ENCODE measurements at regions not wholly inside any gene's neighbourhood (a gene's known extent, or its start where the extent isn't known, plus 50 kb on each side); places are given as distances from the start of the nearest gene placed in this dataset.
"Not testable (repeated sequence)": the region's sequence is repeated elsewhere in the genome, so short reads cannot be mapped to it uniquely, and the experiment has no call there.

GRCh38 chr2:145799595-145800108, 1279.7 kb upstream of the ZEB2 start:
- DNase-seq, result no peak

- no peak for DNase-seq
Measured at GRCh38 chr2:145798419-145798818, 1278.5 kb upstream of the ZEB2 start.

- no peak for DNase-seq
Measured at GRCh38 chr2:145797692-145798091, 1277.8 kb upstream of the ZEB2 start.

GRCh38 chr2:145792745-145793144, 1272.8 kb upstream of the ZEB2 start:
- DNase-seq, result no peak

GRCh38 chr2:145789636-145790035, 1269.7 kb upstream of the ZEB2 start:
- DNase-seq, result no peak

GRCh38 chr2:145787597-145788361, 1267.9 kb upstream of the ZEB2 start:
- not testable (repeated sequence) for DNase-seq

- not testable (repeated sequence) for DNase-seq
Measured at GRCh38 chr2:145782607-145783006, 1262.7 kb upstream of the ZEB2 start.

GRCh38 chr2:145777914-145778313, 1258.0 kb upstream of the ZEB2 start:
- DNase-seq, result no peak

- no peak for DNase-seq
Measured at GRCh38 chr2:145777297-145777696, 1257.4 kb upstream of the ZEB2 start.

- DNase-seq, result no peak
Measured at GRCh38 chr2:145775591-145775990, 1255.7 kb upstream of the ZEB2 start.

GRCh38 chr2:145771525-145771924, 1251.6 kb upstream of the ZEB2 start:
- no peak for DNase-seq

GRCh38 chr2:145769011-145769716, 1249.2 kb upstream of the ZEB2 start:
- no peak for DNase-seq

GRCh38 chr2:145765874-145766273, 1246.0 kb upstream of the ZEB2 start:
- no peak for DNase-seq

GRCh38 chr2:145764631-145765030, 1244.7 kb upstream of the ZEB2 start:
- no peak for DNase-seq

- no peak for DNase-seq
Measured at GRCh38 chr2:145760781-145761649, 1241.1 kb upstream of the ZEB2 start.

- no peak for DNase-seq
Measured at GRCh38 chr2:145759228-145759915, 1239.5 kb upstream of the ZEB2 start.

GRCh38 chr2:145757503-145758246, 1237.8 kb upstream of the ZEB2 start:
- DNase-seq, result no peak

- DNase-seq, result no peak
Measured at GRCh38 chr2:145755019-145755837, 1235.3 kb upstream of the ZEB2 start.

GRCh38 chr2:145753966-145754365, 1234.0 kb upstream of the ZEB2 start:
- no peak for DNase-seq

GRCh38 chr2:145753041-145753608, 1233.2 kb upstream of the ZEB2 start:
- no peak for DNase-seq
